HG02571 (cell line): ENCODE measurements at regions not wholly inside any gene's neighbourhood (a gene's known extent, or its start where the extent isn't known, plus 50 kb on each side); places are given as distances from the start of the nearest gene placed in this dataset.

Source experiments
- ATAC-seq: cut with Tn5 transposase; IDR thresholded peaks from one replicate; pipeline ENCODE4 v1.9.1; 2021; ENCODE audit warnings: mild to moderate bottlenecking, moderate library complexity; ENCODE audit not compliant: unreplicated experiment

DNA sequence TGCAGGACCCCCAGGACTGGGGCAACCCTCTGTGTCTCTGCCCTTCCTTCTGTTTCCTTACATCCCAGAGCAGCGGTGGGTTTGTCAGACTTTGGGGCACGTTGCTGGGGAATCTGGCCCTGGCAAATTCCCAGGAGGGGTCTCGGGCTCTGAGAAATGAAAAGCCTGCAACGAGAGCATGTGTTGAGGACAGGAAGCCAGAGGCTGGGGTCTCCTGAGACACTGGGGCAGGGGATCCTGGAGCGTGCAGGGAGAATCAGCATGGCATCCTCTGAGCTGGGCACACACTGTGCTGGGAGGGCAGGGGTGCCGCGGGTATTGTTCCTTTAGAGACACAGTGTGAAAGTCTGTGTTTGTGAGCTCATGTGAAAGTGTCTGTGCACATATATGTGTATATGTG is 279.9 kb upstream of the PPP2R2D start:
- no peak for ATAC-seq

DNA sequence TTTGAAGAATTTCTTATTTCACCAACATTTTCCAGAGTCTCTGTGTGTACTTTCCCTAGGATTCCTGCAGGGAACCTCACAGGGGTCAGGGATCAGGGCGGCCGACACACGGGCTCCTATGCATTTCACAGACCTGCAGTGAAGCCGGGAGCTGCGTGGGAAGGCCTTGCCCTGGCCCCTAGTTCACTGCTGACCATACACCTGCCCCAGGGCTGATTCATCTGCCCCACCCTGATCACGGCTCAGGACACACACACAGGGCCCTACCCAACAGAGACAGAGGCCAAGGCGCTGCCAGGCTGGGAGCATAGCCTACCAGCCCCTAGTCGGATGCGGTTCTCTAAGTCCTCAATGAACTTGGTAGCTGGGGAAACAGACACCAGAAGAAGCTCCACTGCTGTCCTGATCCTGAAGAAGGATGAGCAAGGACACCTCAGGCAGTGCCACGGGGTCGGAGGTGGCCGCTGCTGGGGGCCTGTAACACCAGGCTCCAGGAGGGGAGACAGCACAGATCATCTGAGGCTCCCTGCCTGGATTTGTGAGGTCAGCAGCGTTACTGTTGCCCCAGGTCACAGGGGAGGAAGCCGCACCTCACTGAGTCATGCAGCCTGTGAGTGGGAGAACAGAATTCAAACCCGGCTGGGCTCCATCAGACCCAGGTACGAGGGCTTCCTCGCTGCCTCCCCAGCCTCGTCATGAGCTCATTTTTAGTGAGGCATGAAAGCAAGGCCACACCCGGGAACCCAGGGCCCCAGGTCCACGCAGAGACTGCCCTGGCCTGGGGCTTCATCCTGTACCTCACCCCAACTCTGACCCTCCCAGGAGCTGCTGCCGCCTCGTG is 278.8 kb upstream of the PPP2R2D start:
- no peak for ATAC-seq

DNA sequence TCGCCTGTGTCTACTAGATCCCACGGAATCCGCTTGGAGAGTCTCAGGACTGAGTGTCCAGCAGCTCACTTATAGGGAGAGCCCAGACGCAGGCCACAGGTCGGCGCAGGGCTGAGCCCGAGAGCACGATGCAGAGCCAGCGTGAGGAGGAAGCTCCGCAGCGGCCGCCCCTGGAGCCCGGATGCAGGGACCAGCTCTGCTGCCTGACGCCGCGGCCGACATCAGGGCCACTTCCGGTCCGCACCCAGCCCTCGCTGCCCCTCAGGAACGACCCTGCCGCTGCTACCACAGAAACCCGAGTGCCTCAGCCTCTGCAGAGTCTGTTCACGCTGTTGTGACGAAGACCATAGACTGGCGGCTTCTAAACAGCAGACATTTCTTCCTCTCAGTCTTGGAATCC is 275.8 kb upstream of the PPP2R2D start:
- no peak for ATAC-seq

DNA sequence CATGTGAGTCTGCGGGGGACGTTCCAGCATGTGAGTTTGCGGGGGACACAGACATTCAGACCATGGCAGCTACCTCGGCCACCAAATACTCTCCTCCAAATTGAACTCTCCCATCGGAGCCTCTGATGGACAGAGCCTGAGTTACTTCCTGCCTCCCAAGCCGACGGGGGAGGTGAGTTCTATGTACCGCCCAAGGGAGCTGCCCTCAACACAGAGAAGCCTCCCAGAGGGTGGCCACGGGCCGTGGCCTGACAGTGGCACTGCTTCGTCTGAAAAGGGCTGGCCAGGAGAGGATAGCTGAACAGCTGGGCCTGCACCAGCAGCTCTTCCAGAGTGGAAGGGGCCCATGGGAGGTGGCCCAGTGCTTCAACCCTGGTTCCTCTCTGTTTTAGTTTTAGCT is 274.5 kb upstream of the PPP2R2D start:
- no peak for ATAC-seq

DNA sequence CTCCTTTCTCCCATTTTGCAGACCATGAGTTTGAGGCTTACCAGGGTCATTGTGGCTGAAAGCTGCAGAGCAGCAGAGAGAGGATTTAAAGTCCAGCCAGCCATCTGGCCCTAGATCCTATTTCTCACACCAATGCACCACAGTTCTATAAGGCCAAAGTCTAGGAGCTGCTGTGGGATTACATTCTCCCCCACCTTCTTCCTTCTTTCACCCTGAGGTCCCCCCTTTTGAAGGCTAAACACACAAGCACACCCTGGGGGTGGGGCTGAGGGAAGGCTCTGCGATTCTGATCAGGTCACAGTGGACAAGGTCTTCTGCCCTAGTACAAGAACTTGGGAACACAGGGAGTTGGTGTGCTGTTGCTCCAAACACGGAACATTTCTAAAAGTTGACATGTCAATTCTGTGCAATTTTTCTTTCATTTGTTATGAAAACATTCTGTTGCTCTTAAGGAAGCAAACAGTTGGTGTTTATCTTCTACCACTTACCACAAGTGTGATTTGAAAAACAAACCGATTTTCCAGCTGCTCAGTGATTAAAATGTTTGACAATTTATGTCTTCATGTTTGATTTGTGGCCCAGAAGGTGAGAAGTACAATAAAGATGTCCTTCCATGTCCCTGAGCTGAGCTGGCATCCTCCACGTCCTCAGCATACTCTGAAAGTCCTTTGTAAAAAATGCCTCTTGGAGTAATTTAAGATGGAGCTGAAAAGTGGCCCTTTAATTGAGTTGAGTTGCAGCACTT is 271.6 kb upstream of the PPP2R2D start:
- no peak for ATAC-seq

DNA sequence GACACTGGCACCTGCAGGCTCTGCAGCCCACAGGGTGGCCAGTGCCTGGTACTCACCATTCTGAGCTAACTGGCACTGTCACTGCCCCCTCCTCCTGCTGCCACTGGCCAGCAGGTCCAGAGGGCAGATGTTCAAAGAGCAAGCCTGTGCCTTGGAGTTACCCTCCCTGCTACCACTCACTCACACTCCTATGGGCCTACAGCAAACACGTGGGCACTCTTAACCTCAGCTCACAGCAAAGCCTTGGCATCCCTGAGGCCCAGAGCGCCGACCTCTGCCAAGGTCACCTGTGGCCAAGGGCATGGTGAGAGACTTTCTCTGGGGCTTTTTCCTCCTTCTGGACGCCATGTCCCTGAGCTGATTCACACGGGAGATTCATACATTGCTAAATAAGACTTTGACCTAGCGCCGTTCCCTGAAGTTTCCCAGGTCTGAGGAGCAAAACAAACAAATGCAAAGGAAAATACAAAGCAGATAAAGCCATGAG is 270.0 kb upstream of the PPP2R2D start:
- no peak for ATAC-seq

DNA sequence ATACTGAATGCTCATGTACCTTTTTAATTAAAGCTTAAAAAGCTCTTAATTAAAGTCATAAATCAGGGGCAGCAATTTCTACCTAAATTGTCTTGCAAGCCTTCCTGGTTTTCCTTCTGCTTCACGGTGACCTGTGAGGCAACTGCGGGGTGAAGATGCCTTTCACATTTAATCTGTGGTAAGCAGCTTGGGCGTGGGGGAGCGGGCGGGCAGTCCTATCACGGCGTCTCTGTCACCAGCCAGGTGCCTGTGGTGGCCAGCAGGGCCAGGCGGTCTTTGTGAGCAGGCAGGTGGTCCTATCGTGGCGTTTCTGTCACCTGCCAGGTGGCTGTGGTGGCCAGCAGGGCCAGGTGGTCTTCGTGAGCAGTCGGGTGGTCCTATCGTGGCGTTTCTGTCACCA is 269.2 kb upstream of the PPP2R2D start:
- no peak for ATAC-seq

DNA sequence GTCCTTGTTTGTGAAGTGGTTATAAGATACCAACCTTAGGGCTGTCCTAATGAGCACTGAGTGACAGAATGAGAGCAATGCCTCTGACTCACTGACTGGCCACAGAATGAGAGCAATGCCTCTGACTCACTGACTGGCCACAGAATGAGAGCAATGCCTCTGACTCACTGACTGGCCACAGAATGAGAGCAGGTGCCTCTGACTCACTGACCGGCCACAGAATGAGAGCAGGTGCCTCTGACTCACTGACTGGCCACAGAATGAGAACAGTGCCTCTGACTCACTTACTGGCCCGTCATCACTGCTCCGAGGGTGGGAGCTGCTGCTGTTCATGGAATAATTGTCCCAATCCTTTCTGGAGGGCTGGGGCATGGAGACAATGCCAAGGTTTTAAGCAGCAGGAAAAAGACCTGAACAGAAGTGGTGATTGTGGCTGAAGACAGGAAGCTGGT is 265.2 kb upstream of the PPP2R2D start:
- no peak for ATAC-seq

DNA sequence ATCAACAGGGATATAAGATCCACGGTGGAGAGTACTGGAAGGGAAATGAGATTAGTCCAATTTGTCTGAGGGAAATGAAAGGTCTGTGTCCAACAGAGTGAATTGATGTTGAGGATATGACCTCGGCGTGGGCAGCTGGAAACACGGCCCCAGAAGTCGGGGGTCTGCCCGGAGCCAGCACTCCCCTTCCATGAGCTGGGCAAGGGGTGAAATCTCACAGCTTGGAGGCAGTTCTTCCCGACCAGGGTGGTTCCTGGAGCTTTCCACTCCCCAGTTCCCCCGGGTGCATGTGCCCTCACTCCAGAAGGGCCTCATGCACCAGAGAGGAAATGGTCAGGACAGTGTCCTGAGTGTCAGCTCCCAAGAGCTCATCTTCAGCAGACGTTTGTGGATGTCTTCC is 264.7 kb upstream of the PPP2R2D start:
- ATAC-seq: no peak

DNA sequence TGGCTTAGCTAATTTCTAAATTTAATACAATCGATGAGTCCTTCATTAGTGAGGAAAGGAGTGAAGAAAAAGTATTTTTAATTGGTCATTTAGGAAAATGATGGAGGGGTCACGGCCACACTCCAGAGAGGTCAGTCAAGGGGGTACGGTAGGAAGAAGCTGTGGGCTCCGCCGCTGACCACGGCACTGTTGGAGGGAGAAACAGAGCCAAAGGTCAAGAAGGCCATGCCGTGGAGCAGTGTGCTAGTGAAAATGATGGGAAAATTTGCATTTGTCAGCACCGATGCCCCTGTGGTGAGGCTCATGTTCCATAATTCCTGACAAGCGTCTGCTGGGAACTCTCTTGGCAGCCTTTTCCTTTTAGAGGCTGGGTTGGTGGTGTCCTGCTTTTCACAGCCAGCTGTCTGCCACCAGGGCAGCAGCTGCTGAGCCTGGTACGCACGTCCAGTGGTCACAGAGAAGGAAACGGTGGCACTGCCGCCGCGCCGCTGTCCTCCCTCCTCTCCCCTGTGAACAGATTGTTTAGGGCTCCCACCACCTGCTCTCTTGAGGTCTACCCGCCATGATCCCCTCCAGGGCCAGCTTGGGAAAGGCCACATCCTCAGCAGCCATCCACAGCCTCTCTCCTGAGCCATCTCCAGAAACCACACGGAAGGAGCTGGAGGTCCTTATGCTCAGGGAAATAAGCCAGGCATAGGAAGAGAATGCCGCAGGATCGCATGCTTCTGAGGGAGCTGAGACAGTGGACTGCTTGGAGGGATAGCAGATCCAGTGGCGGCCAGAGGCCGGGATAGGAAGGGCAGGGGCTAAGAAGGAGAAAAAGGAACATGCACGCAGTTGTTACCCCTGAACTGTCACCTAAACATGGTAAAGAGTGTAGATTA is 263.7 kb upstream of the PPP2R2D start:
- no peak for ATAC-seq

DNA sequence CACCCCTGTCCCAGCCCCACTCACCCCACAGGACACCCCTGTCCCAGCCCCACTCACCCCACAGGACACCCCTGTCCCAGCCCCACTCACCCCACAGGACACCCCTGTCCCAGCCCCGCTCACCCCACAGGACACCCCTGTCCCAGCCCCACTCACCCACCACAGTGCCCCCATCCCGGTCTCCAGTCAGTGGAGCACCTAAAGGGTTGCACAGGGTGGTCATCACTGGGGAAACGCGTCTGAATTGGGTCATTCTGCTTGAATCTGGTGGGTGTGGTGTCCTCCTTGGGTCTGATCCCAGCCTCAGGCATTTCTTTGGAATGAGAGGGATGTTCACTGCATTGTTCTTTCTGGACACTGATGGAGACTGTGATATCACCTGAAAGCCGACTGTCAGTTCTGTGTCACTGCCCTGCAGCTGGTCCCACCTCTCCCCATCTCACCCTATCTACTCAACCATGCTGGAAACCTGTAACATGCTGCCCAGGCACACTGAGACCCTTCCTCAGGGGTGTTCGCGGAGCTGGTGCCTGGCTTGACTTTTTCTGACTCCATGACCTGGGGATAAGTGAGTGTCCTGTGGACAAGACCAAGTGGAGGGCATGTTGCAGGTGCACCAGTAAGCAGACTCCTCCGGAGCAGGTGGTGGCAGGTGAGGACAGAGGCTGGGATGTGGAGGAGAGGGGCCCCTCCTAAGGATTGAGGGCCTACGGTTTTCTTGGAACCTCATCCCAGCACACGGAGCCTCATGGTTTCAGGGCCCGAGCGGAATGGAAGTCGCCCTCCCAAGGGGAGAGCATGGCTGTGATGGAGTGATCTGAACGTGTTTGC is 262.5 kb upstream of the PPP2R2D start:
- ATAC-seq: no peak

DNA sequence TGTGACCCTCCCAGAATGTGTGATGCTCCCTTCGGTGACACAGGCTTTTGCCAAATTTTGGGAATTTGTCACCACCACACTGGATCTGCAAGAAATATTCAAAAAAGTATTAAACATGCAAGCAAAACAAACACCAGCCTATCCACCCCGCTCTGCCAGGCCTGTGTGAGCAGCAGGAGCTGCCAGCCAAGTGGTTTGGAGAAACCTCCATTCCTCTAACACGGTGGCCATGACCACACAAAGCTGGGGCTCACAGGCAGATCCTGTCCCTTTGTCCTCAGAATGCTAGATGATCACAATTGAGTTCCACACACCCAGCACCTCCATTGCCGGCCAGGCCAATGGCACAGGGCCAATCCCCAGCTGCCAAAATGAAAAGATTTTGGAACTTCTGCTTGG is 261.9 kb upstream of the PPP2R2D start:
- no peak for ATAC-seq

DNA sequence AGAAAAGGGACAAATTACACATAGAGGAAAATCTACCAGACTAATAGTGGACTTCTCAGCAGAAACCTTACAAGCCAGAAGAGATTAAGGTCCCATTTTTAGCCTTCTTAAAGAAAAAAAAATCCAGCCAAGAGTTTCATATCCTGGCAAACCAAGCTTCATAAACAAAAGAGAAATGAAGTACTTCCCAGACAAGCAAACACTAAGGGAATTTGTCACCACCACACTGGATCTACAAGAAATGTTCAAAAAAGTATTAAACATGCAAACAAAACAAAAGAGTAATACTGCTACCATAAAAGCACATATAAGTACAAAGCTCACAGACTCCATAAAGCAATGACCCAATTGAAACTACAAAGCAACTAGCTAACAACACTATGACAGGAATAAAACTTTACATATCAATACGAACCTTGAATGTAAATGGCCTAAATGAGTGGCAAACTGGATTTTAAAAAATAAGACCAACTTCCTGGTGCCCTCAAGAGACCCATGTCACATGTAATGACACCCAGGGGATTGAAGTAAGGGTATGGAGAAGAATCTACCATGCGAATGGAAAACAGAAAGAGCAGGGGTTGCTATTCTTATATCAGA is 260.7 kb upstream of the PPP2R2D start:
- ATAC-seq: no peak

DNA sequence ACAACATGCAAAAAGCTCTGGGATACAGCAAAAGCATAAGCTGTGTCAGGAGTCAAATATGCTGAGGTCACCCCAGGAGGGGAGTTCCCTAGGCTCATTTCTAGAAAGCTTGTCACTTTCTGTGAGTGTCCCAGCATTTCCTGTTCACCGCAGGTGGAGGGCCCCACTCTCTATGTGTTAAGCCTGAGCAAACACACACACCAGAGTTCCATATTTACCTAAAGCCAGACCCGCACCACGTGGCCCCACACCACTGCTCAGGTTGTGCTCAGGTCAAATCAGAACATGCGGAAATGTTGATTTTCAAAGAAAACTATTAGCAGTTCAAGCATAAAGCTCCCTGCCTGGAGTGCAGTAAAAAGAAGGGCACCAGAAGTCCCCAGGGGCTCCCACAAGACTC is 259.6 kb upstream of the PPP2R2D start:
- ATAC-seq: peak; percentile 99

DNA sequence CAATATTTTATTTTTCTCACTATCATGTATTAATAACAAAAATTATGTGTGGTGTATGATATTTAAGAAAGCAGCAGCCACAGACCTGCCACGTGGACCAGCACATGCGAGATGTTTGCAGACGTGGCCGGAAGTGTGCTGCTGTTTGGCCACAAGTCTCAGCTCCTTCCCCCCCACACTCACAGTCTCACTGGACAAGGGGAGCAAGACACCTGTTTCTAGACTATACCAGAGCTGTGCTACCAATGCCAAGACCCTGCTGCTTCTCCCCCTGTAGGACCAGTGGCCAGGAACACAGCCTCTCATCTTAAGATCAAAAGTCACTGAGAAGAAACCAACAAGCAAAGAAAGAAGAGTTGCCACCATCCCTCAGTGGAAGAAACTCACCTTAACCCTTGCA is 258.9 kb upstream of the PPP2R2D start:
- ATAC-seq: no peak

DNA sequence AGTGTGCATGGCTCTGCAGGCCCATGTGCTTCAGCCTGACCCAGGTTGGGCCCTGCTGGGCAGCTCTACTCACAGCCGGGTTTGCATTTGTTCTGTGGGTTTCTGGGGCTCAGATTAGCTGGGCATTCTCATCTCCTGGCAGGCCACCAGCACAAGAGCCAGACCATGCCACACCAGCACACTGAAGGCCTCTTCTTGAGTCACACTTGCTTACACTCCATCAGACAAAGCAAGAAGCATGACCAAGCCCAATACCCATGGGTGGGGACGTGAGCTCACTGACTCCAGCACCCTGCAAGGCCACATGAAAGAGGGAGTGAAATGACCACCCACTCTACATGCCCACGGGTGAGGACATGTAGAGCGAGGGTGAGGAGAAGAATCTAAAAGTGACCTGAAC is 257.8 kb upstream of the PPP2R2D start:
- no peak for ATAC-seq

DNA sequence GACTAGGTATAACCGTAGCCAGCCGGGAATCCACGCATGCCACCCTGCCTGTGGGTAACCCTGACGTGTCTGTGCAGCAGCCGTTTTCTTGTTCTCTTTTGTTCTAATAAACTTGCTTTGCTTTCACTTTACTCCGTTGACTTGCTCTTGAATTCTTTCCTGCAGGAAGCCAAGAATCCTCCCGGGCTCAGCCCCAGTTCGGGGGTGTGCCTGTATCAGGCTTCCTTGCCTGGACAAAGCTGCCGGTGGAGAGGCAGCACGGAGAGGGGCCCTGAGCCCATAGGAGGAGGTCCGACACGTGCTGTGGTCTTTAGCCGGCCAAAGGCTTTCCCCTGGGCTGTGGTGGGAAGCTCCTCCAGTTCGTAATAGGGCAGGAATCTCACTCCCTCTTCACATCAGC is 256.5 kb upstream of the PPP2R2D start:
- no peak for ATAC-seq

DNA sequence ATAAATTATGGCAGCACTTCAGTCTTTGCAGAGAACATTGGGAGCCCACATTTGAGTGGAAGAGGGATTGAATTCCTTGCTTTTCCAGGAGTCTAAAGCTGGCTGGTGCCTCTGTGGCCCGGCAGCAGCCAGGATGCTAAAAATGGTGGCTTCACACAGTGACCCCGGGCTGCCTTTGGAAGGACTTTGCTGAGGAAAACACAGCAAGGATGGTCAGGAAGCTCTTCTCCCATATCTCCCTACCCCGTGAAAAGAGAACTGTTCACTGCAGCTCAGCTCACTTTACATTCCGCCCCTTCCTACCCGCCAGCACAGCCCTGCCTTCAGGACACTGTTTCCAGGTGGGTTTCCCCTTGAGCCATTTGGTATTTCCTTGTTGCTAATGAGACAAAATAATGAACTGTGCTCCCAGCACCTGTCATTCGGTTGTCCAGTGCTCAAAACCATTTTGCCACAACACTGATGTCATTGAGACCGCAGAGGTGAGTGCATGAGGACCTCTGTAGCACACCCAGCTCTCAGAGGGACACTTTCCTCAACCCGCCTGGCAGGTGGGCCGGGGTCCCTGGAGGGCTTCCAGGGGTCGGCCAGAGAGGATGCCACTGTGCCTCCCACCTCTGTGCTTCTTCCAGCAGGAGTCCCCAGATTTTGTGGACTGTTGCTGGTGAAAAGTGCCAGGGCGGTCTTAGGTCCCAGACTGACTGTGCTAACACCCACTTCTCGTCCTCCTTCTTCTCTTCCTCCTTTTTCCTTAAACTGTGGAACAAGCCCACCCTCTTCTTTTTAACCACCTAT is 255.7 kb upstream of the PPP2R2D start:
- no peak for ATAC-seq

DNA sequence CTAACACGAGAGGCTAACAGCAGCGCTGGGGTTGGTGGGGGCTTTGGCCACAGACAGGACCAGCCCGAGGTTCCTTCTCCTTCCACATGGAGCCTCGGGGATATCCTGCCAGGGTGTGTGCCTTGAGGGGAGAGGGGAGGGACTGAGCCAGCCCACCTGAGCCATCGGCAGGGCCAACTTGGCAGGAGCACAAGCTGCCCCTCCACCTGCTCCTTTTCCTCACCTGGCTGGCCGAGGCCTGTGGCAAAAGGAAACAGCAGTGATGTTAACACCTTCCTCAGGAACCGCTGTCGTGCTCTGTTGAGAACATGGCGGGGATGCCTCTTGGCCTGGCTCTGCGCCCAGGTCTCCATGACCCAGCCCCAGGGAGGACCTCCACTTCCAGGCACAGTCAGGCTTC is 255.1 kb upstream of the PPP2R2D start:
- no peak for ATAC-seq
